ENCODE measurements at regions not wholly inside any gene's neighbourhood (a gene's known extent, or its start where the extent isn't known, plus 50 kb on each side); places are given as distances from the start of the nearest gene placed in this dataset.

DNA sequence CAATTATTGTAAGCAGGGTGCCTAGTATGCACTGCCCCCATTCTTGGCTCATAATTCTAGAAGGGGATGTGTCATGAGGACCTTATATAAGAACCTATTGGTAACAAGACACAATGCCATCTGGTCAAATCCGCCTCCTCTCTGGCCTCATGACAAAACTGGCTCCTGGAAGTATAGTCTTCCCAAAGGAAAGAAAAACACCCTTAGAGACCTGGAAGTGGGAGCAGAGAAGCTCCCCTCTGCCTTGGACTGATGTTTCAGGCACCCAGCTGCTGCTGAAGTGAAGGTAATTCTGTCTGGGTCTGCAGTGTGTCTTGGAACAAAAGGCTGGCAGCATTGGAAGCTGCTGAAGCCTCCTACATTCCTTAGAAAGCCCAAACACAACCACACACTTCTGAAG lies 107.2 kb upstream of the CLSTN2 start:
- TF ChIP-seq, protein P1, sequence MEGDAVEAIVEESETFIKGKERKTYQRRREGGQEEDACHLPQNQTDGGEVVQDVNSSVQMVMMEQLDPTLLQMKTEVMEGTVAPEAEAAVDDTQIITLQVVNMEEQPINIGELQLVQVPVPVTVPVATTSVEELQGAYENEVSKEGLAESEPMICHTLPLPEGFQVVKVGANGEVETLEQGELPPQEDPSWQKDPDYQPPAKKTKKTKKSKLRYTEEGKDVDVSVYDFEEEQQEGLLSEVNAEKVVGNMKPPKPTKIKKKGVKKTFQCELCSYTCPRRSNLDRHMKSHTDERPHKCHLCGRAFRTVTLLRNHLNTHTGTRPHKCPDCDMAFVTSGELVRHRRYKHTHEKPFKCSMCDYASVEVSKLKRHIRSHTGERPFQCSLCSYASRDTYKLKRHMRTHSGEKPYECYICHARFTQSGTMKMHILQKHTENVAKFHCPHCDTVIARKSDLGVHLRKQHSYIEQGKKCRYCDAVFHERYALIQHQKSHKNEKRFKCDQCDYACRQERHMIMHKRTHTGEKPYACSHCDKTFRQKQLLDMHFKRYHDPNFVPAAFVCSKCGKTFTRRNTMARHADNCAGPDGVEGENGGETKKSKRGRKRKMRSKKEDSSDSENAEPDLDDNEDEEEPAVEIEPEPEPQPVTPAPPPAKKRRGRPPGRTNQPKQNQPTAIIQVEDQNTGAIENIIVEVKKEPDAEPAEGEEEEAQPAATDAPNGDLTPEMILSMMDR (IDR thresholded peaks at IDR 0.05) = no peak
- no peak for TF ChIP-seq POLR2A (IDR thresholded peaks at IDR 0.05)

All from adrenal gland (tissue), 5 donors.